LNCAP (cell line): ENCODE measurements at regions not wholly inside any gene's neighbourhood (a gene's known extent, or its start where the extent isn't known, plus 50 kb on each side); places are given as distances from the start of the nearest gene placed in this dataset.

ENCODE experiments used
- TF ChIP-seq, protein P1 (sequence below): fragments of 450-650 bp; IDR thresholded peaks from 2 replicates; pipeline ENCODE4 v1.5.1; 2017; ENCODE audit warnings: mild to moderate bottlenecking

DNA sequence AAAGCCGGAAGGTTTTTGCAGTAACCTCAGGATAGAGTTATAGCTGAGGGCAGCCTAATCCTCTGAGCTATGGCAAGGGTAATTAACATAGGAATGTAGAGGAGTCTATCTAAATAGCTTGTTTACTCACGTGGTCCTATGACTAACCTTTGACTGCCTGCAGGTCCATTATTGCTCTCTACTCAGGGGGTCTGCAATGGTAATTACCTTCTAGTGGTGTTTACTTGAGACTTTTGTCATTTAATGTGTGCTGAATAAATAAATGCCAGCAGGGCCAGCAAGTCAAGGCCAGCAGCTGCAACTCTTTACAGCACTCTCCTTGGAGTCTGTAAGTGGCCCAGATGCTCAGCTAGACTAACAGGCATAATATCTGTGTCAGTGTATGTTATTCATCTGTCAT is 212.7 kb upstream of the FMR1 start:
- TF ChIP-seq, protein P1, sequence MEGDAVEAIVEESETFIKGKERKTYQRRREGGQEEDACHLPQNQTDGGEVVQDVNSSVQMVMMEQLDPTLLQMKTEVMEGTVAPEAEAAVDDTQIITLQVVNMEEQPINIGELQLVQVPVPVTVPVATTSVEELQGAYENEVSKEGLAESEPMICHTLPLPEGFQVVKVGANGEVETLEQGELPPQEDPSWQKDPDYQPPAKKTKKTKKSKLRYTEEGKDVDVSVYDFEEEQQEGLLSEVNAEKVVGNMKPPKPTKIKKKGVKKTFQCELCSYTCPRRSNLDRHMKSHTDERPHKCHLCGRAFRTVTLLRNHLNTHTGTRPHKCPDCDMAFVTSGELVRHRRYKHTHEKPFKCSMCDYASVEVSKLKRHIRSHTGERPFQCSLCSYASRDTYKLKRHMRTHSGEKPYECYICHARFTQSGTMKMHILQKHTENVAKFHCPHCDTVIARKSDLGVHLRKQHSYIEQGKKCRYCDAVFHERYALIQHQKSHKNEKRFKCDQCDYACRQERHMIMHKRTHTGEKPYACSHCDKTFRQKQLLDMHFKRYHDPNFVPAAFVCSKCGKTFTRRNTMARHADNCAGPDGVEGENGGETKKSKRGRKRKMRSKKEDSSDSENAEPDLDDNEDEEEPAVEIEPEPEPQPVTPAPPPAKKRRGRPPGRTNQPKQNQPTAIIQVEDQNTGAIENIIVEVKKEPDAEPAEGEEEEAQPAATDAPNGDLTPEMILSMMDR, result no peak

DNA sequence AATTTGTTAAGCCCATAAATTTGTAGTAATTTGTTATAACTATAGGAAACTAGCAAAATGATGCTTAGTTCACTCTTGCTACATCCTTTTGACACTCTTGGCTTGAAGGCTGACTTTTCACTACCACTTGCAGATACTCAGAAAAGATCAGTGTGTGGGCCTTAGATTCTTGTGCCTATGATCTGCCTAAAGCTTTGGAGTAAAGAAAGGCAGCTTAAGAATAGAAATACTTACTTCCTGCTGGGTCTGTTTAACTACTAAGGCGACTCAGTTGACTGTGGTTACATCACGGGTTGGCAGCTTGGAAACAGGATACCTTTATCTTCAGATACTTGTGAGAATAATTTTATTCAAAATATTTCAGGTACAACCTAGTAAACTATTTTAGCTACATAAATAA is 201.4 kb upstream of the FMR1 start:
- TF ChIP-seq, protein P1, result no peak

DNA sequence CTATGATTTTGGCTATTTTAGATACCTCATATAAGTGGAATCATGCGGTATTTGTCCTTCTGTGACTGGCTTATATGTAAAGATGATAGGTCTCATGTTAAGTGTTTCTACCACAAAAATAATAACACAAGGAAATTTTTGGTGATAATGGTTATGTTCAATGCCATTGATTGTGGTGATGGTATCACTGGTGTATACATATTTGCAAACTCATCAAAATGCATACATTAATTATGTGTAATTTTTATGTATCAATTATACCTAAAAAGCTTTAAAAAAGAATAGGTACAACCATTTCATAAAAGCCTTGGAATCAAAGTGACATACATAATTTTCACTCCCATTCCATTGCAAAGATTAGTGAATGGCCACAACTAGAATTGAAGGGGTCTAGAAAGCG is 178.3 kb upstream of the FMR1 start:
- TF ChIP-seq, protein P1, result no peak

DNA sequence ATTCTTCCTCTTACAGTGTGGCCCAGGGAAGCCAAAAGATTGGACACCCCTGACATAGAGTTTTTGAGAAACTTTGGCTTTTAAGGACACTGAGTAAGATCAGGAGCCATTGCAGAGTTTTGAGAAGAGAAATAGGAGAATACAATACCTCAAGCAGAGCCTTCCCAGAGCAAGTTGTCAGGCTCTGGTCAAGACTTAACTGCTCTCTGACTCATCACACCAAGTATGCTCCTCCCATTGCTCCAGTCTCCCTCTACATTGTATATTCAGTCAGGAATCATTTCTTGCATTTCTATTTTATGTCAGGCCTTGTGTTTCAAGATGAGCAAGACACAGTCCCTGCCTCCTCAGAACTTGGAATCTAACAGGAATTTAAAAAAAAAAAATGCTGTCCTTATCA is 176.4 kb upstream of the FMR1 start:
- TF ChIP-seq, protein P1, result no peak

DNA sequence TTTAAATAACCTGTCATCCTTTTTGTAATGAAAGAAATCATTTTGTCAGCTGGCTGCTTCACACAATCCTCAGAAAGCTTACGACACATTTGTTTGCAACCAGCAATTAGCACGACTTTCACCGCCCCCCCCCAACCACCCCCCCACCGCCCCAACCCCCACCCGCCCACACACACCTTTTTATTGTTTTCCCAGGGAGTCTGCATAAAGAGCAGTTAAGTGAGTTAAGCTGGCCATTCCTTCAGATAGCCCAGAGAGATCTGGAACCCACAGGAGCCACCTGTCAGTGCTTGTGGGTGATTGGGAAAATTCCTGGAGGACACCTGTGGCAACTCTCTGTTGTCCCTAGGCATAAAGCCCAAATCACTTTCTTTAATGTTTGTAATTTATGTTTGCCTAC is 175.7 kb upstream of the FMR1 start:
- TF ChIP-seq, protein P1, result no peak

DNA sequence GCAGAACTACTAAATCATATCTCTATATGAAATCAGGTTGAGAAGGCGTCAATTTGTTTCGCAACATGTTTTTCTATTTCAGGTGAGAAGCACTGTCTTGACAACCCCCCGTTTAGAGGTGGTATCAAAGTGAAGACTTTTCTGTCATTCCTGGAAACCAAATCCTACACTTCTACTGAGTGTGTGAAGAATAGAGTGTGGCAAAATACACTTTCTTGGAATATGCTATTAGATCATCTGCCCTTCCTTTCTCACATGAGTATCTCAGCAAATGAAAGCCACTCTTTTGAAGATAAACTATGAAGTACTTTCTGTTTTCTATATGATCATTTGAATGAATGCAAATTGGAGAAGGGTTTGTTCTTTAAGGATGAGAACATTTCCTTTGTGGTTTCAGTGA is 174.0 kb upstream of the FMR1 start:
- TF ChIP-seq, protein P1, result no peak

DNA sequence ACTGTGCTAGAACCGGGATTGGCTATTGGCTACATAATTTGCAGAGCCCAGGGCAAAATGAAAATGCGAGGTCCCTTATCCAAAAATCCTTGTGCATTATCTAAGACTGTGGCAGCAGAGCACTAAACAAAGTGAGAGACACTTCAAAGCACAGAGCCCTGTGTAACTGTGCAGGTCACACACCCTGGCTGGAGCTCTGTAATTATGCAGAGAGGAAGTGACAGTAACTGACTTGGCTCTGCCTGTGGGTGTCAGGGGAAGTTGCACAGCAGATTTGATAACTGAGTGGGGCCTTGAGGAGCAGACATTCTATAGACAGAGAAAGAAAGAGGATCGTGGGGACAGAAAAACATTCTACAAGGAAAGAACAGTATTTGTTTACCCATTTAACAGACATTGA is 173.5 kb upstream of the FMR1 start:
- TF ChIP-seq, protein P1, result no peak

DNA sequence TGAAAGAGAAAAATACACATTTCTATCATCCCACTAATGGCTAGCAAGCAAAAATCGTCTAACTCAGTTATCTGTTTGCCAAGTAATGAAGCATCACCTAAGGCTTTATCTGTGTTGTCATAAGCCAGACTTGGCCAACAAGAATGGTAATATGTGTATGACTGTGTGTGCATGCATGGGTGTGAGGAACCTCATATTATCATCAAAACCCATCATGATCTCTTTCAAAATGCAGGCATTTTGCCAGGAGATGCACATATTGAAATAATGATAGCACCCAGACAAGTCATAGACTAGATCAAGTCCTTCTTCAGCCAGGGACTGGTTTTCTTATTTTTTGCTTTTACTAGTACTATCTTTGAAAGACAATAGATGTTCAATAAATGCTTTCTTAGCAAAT is 172.5 kb upstream of the FMR1 start:
- TF ChIP-seq, protein P1, result no peak
